ENCODE measurements at regions not wholly inside any gene's neighbourhood (a gene's known extent, or its start where the extent isn't known, plus 50 kb on each side); places are given as distances from the start of the nearest gene placed in this dataset.

GRCh38 chr2:66036948-66037347 lies 398.0 kb upstream of the MEIS1 start:
- in situ Hi-C loops (cut with HindIII; ENCODE audit: low sequenced_read_pairs) = no loop called here

- in situ Hi-C loops (cut with HindIII; ENCODE audit: low sequenced_read_pairs) = no loop called here
Observed at GRCh38 chr2:66034467-66034866, 400.5 kb upstream of the MEIS1 start.

GRCh38 chr2:66032226-66032775 lies 402.6 kb upstream of the MEIS1 start:
- in situ Hi-C loops (cut with HindIII; ENCODE audit: low sequenced_read_pairs) = no loop called here

- in situ Hi-C loops (cut with HindIII; ENCODE audit: low sequenced_read_pairs) = no loop called here
Observed at GRCh38 chr2:66031236-66031635, 403.7 kb upstream of the MEIS1 start.

- in situ Hi-C loops (cut with HindIII; ENCODE audit: low sequenced_read_pairs) = no loop called here
Observed at GRCh38 chr2:66030553-66030952, 404.4 kb upstream of the MEIS1 start.

DNA sequence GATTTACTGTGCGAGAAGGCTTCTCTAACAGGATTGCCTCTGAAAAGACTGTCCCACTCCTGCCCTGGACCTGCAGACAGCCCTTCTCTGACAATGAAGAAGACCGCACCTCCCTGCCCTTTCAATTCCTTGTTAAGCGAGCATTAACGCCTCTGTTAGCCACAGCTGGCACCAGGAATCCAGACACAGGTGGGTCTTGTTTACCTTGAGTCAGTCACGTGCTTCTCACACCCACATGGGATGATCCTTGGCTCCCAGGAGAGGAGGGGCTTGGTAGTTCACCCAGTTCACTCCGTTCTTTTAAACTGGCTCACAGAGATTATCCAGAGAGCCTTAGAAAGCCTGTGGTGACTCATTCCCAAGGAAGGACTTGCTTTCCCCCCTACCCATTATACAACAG lies 410.5 kb upstream of the MEIS1 start:
- in situ Hi-C loops (cut with HindIII; ENCODE audit: low sequenced_read_pairs) = no loop called here

GRCh38 chr2:66021296-66021695 lies 413.6 kb upstream of the MEIS1 start:
- in situ Hi-C loops (cut with HindIII; ENCODE audit: low sequenced_read_pairs) = no loop called here

DNA sequence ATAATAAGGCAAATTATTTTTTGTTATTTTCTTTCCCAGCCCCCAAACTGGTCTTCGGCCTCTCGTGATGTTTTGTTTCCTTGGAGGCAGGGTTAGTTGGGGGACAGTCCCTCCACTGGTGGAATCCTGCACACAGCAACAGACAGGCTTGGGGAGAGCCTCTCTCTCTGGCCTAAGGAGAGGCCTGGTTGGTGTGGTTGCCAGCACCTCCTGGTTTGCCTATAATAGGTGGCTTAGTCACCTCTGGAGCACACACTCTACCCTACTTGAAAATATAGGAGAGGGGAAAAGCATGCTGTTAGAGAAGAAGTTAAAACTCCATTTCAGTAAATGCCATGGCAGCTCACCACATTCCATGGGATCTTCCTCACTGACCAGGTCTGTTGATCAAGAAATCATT lies 417.2 kb upstream of the MEIS1 start:
- in situ Hi-C loops (cut with HindIII; ENCODE audit: low sequenced_read_pairs) = no loop called here

DNA sequence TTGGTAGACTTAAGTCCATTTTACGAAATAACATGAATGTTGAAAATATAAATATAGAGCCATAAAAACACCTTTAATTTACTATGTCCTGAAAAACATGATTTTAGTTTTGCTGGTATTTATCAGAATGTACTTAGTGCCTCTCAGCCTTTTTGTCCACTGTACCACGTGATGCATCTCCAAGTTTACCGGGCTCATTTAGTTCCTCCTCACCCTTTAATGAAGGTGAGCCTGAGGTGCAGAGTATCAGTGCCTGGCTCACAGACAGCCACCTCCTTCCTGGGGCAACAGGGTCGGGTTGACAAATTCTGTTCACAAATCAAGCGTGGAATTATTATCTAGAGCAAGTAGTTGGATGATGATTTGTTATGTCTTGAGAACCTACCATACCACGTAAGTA lies 420.5 kb upstream of the MEIS1 start:
- in situ Hi-C loops (cut with HindIII; ENCODE audit: low sequenced_read_pairs) = no loop called here

GRCh38 chr2:66013456-66013855 lies 421.5 kb upstream of the MEIS1 start:
- in situ Hi-C loops (cut with HindIII; ENCODE audit: low sequenced_read_pairs) = no loop called here

- in situ Hi-C loops (cut with HindIII; ENCODE audit: low sequenced_read_pairs) = no loop called here
Observed at GRCh38 chr2:66003931-66004330, 431.0 kb upstream of the MEIS1 start.

- in situ Hi-C loops (cut with HindIII; ENCODE audit: low sequenced_read_pairs) = no loop called here
Observed at GRCh38 chr2:66001538-66001937, 433.4 kb upstream of the MEIS1 start.

DNA sequence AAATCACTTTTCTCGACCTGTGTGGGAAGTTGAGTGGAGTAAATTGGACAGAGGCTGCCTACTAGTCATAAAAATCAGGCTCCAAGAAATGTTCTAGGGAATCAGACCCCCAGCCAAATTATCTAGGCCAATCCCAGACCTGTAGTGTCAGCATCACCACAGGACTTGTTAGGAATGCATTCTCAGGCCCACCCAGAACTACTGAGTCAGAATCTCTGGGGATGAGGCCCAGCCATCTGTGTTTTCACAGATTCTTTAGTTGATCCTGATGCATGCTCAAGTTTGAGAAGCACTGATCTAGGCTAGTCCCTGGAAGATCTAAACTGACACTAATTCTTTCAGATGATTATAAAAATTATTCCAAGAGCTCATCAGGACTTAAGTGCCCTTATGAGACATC lies 434.0 kb upstream of the MEIS1 start:
- in situ Hi-C loops (cut with HindIII; ENCODE audit: low sequenced_read_pairs) = no loop called here

DNA sequence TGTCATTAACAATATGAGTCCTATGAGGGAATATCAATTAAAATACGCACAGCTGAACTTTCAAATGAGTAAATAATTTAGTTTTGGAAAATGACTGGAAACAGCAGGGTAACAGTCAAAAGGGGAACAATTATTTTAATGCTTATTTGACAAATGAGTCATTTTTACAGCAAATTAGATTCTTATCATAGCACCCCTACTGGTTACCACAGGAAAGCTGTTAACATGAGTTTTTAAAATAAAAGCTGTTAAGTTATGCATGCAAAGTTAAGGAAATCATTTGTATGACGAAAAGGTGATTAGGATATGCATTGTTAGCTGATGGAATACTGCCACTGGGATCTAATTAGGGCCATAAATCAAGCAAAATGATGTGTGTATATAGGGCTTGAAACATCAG lies 435.1 kb upstream of the MEIS1 start:
- in situ Hi-C loops (cut with HindIII; ENCODE audit: low sequenced_read_pairs) = no loop called here

GRCh38 chr2:65999103-65999502 lies 435.8 kb upstream of the MEIS1 start:
- in situ Hi-C loops (cut with HindIII; ENCODE audit: low sequenced_read_pairs) = no loop called here

DNA sequence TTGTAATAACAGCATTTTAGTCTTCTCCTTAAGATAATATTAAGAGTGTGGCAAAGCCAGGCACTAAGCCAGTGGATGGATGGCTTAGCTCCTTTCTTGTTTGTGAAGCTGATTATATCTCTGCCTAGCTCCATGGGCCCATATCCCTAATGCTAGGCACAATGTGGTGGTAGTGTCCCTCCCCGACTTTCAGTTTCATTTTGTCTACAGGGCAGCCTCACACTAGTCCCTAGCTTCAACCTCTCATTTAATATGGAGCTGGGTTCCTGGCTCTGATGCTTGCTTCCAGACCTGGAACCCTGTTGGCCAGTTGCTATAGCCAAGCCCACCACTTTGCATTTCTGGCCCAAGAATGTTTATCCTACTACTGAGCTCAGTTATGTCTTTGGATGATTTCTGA lies 437.0 kb upstream of the MEIS1 start:
- in situ Hi-C loops (cut with HindIII; ENCODE audit: low sequenced_read_pairs) = no loop called here

DNA sequence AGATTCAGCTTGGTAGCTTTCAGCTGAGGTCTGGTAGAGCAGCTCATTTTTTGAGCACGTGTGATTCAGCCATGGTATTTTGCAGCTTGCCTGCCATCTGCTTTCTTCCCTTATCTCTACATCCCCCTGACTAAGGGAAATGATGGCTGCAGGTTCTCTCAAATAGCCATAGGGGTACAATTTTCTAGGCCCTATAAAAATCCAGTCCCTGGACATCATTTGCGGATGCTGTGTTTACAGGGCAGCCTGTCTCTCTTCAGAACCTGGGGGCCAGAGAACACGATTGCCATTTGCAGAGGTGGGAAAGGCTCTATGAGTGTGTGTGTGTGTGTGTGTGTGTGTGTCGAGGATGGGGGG lies 442.7 kb upstream of the MEIS1 start:
- in situ Hi-C loops (cut with HindIII; ENCODE audit: low sequenced_read_pairs) = no loop called here

DNA sequence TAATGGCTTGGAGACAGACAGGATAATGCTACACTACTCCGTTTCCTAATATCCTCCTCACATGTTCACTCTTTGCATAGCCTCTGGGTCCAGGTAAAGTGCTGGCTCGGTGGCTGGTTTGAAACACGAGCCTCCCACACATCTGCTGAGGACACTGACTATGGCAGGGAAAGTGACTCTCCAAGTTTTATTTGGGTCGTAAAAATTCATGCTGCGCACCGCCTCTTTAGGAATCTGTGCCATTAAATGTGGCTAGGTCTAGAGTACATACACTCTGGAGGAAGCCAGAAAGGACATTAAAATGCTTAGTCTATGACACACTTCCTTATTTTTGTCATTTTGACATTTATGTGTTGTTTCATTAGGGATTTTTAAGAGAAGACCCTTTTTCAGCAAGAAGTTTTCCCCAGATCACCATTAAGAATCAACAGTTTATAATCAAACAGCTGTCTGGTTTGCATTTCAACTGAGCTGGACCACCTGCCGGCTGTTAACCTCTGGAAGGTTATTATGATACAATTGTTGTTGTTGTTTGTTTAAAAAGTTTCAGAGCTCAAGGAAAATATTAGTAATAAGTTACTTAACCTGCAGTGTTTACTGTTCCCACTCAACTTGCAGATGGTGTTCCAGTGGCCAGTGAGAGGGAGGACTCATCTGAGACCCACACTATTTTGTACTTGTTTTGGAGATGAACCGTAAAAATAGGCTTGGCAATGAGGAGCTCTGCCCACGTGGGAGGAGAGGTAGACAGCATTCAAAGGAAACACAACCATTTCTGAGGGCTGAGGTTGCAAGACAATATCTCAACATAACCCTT lies 443.3 kb upstream of the MEIS1 start:
- in situ Hi-C loops (cut with HindIII; ENCODE audit: low sequenced_read_pairs) = no loop called here

- in situ Hi-C loops (cut with HindIII; ENCODE audit: low sequenced_read_pairs) = no loop called here
Observed at GRCh38 chr2:65985986-65986385, 448.9 kb upstream of the MEIS1 start.

DNA sequence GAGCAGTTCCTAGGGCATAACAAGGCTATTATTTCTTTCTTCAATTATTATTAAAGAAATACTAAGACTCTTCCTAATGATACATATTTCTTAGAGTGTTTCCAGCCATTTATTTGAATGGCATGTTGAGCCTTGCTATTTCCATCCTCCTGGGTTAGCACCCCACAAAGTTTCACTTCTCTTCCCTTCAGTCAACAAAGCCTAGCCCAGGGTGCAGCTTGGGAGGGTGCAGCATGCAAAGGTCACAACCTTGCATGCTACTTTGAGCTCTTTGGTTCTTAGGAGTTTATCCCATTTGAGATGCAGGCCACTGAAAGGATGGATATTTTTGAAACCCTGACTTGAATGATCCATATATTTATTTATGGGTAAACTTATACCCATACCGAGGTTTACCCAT lies 454.4 kb upstream of the MEIS1 start:
- in situ Hi-C loops (cut with HindIII; ENCODE audit: low sequenced_read_pairs) = no loop called here

GRCh38 chr2:65979446-65979845 lies 455.5 kb upstream of the MEIS1 start:
- in situ Hi-C loops (cut with HindIII; ENCODE audit: low sequenced_read_pairs) = no loop called here

GRCh38 chr2:65974067-65974723 lies 460.7 kb upstream of the MEIS1 start:
- in situ Hi-C loops (cut with HindIII; ENCODE audit: low sequenced_read_pairs) = no loop called here

All from DLD1 (cell line).